Transverse colon (tissue), 4 donors: ENCODE measurements at regions not wholly inside any gene's neighbourhood (a gene's known extent, or its start where the extent isn't known, plus 50 kb on each side); places are given as distances from the start of the nearest gene placed in this dataset.

Source experiments
- DNase-seq: peaks from one replicate; pipeline ENCODE4 v3.0.0-alpha.2; 2019
- H3K27ac ChIP-seq, 4 donors: fragments of 200-600 bp; sonication (generic); 2 replicates each; pipeline ENCODE4 v1.5.1; 2016 to 2018; ENCODE audit warnings: inconsistent platforms in 4 of 4
- H3K27me3 ChIP-seq: fragments of 200-600 bp; sonication (generic); 2 replicates; pipeline ENCODE4 v1.5.1; 2017; ENCODE audit warnings: inconsistent platforms
- H3K36me3 ChIP-seq, 4 donors: fragments of 200-600 bp; sonication (generic); 2 replicates each; pipeline ENCODE4 v1.5.1; 2017 to 2019; ENCODE audit warnings: inconsistent platforms in 4 of 4
- H3K4me1 ChIP-seq, 4 donors: fragments of 200-600 bp; sonication (generic); 2 replicates each; pipeline ENCODE4 v1.5.1; 2017 to 2020; ENCODE audit warnings: inconsistent platforms in 4 of 4
- H3K4me3 ChIP-seq, 4 donors: fragments of 200-600 bp; sonication (generic); 1 replicate in 1 of 4; 2 replicates in 3 of 4; pipeline versions ENCODE4 v1.5.1 to v1.6.1; 2017 to 2019; ENCODE audit warnings: inconsistent platforms in 4 of 4
- H3K9me3 ChIP-seq, 2 donors: fragments of 200-600 bp; sonication (generic); 2 replicates each; pipeline ENCODE4 v1.5.1; 2017 to 2019; ENCODE audit warnings: inconsistent platforms in 2 of 2
- CTCF ChIP-seq, 5 experiments: fragments of 200-600 bp in 3 of 5; fragments of 450-650 bp in 2 of 5; sonication (generic) in 3 of 5; IDR thresholded peaks; 1 replicate in 2 of 5; 2 replicates in 3 of 5; pipeline ENCODE4 v1.5.1; 2016 to 2017; ENCODE audit warnings: antibody characterized with exemption in 5 of 5, inconsistent platforms in 3 of 5, mild to moderate bottlenecking in 2 of 5, moderate library complexity in 1 of 5
- EP300 ChIP-seq: sonication (generic); formaldehyde crosslinking; IDR thresholded peaks from one replicate; pipeline ENCODE4 v1.6.1; 2017; ENCODE audit warnings: antibody characterized with exemption, low read depth
- POLR2A ChIP-seq: fragments of 450-650 bp; IDR thresholded peaks from one replicate; pipeline ENCODE4 v1.6.1; 2016; ENCODE audit warnings: antibody characterized with exemption, mild to moderate bottlenecking, moderate library complexity
- POLR2AphosphoS5 ChIP-seq, 3 donors: sonication (generic); formaldehyde crosslinking; IDR thresholded peaks; one replicate each; pipeline ENCODE4 v1.6.1; 2016; ENCODE audit warnings: antibody characterized with exemption in 3 of 3
- WGBS, 2 donors: methylation state at CpG; one replicate each; pipeline ENCODE4 v1.1.5; 2018; ENCODE audit warnings: low coverage in 1 of 2; 5-methylcytosine and 5-hydroxymethylcytosine counted together
- in situ Hi-C, 4 donors: fragments of 200-750 bp; cut with MboI; loops; one replicate each; pipeline versions ENCODE4 v1.15.0 to v1.15.1; 2017; ENCODE audit warnings: low sequenced_read_pairs in 3 of 4, low pct_ligation_motif_present in 1 of 4, low pct_unique_long_range_greater_than_20kb in 1 of 4
- intact Hi-C: fragments of 100-400 bp; cut with DNase I; formaldehyde crosslinking; loops from one replicate; pipeline ENCODE4 v1.15.1; 2023; ENCODE audit warnings: low total_unique reads

GRCh38 chr9:23621188-23621587 lies 204.9 kb downstream of the ELAVL2 start:
- H3K4me3 ChIP-seq = no peak overlapping the region
- no peaks in the 10 kb centered on the region for H3K9me3 ChIP-seq
- in situ Hi-C loops (no loop called here), intact Hi-C loops (no loop called here)
- no peak overlapping the region for H3K27ac ChIP-seq
- H3K36me3 ChIP-seq = no peaks in the 10 kb centered on the region
- TF ChIP-seq EP300 = no peak
- no peak for TF ChIP-seq POLR2AphosphoS5 (IDR thresholded peaks at IDR 0.05)
- no peak for TF ChIP-seq CTCF (IDR thresholded peaks at IDR 0.05)
- TF ChIP-seq POLR2A = no peak
- 63 to 79% methylated on average over 1 to 2 of the region's 2 CpGs for WGBS, 2 donors
- H3K27me3 ChIP-seq = no peaks in the 10 kb centered on the region
- DNase-seq = no peak
- no peaks in the 10 kb centered on the region for H3K4me1 ChIP-seq

GRCh38 chr9:23621924-23622323 lies 204.1 kb downstream of the ELAVL2 start:
- 76 to 77% methylated on average over 3 of the region's 3 CpGs for WGBS, 2 donors
- Histone ChIP-seq H3K27me3 (no peaks in the 10 kb centered on the region), H3K36me3 (no peaks in the 10 kb centered on the region), H3K9me3 (no peaks in the 10 kb centered on the region), H3K4me3 (no peak overlapping the region), H3K4me1 (no peaks in the 10 kb centered on the region), H3K27ac (no peak overlapping the region)
- intact Hi-C loops = no loop called here
- DNase-seq = no peak
- no peak for TF ChIP-seq CTCF (IDR thresholded peaks at IDR 0.05)
- no peak for TF ChIP-seq POLR2A
- TF ChIP-seq POLR2AphosphoS5 (IDR thresholded peaks at IDR 0.05) = no peak
- TF ChIP-seq EP300 = no peak
- in situ Hi-C loops = no loop called here

GRCh38 chr9:23622396-23622795 lies 203.6 kb downstream of the ELAVL2 start:
- no peak for DNase-seq
- 87% methylated on average over 4 of the region's 4 CpGs; no CpG with 5 or more reads in 1 of the 2 donors for WGBS, 2 donors
- no peaks in the 10 kb centered on the region for H3K9me3 ChIP-seq

GRCh38 chr9:23630488-23630887 lies 195.6 kb downstream of the ELAVL2 start:
- no peak overlapping the region for H3K4me3 ChIP-seq
- no peaks in the 10 kb centered on the region for H3K27me3 ChIP-seq
- H3K9me3 ChIP-seq = no peaks in the 10 kb centered on the region
- H3K27ac ChIP-seq = no peak overlapping the region
- no peaks in the 10 kb centered on the region for H3K4me1 ChIP-seq
- 84% methylated on average over 2 of the region's 2 CpGs; no CpG with 5 or more reads in 1 of the 2 donors for WGBS, 2 donors
- no peak for DNase-seq
- no peak for TF ChIP-seq POLR2AphosphoS5 (IDR thresholded peaks at IDR 0.05)
- no peak for TF ChIP-seq CTCF (IDR thresholded peaks at IDR 0.05)
- no peak for TF ChIP-seq POLR2A
- no peak for TF ChIP-seq EP300
- intact Hi-C loops = loop anchor here (10.0 kb wide), 1 partner anchor 46 kb away; no protein-coding TSS in a partner anchor
- in situ Hi-C loops = no loop called here
- H3K36me3 ChIP-seq = no peaks in the 10 kb centered on the region

More at GRCh38 chr9:23622396-23622795, 203.6 kb downstream of the ELAVL2 start:
- in situ Hi-C loops (no loop called here), intact Hi-C loops (no loop called here)
- no peak overlapping the region for H3K27ac ChIP-seq
- H3K36me3 ChIP-seq = no peaks in the 10 kb centered on the region
- no peaks in the 10 kb centered on the region for H3K27me3 ChIP-seq
- H3K4me1 ChIP-seq = no peaks in the 10 kb centered on the region
- no peak for TF ChIP-seq CTCF (IDR thresholded peaks at IDR 0.05)
- TF ChIP-seq POLR2AphosphoS5 (IDR thresholded peaks at IDR 0.05) = no peak
- no peak for TF ChIP-seq POLR2A
- TF ChIP-seq EP300 = no peak
- no peak overlapping the region for H3K4me3 ChIP-seq
